Mucosa of rectum (tissue), 2 donors: ENCODE measurements at regions not wholly inside any gene's neighbourhood (a gene's known extent, or its start where the extent isn't known, plus 50 kb on each side); places are given as distances from the start of the nearest gene placed in this dataset.
A peak's percentile ranks its signal among the peaks of the same experiment; 100 is the strongest.
"Not testable (repeated sequence)": the region's sequence is repeated elsewhere in the genome, so short reads cannot be mapped to it uniquely, and the experiment has no call there.

ENCODE experiments used
- H3K27ac ChIP-seq, 2 donors: one replicate each; pipeline ENCODE4 v1.7.0; 2013; ENCODE audit warnings: inconsistent platforms in 2 of 2, low read depth in 2 of 2, low read length in 2 of 2
- H3K27me3 ChIP-seq, 2 donors: one replicate each; pipeline ENCODE4 v1.7.0; 2013; ENCODE audit warnings: low read length in 2 of 2; ENCODE audit not compliant: control insufficient read depth in 2 of 2, insufficient read depth in 2 of 2
- H3K36me3 ChIP-seq, 2 donors: one replicate each; pipeline ENCODE4 v1.7.0; 2013; ENCODE audit warnings: low read length in 2 of 2; ENCODE audit not compliant: control insufficient read depth in 2 of 2, insufficient read depth in 2 of 2
- H3K4me1 ChIP-seq, 2 donors: one replicate each; pipeline ENCODE4 v1.7.0; 2013; ENCODE audit warnings: low read length in 2 of 2, mild to moderate bottlenecking in 1 of 2; ENCODE audit not compliant: control insufficient read depth in 2 of 2, insufficient read depth in 2 of 2
- H3K4me3 ChIP-seq, 2 donors: one replicate each; pipeline ENCODE4 v1.7.0; 2013; ENCODE audit warnings: low read length in 2 of 2
- H3K9ac ChIP-seq, 2 donors: one replicate each; pipeline ENCODE4 v1.7.0; 2013; ENCODE audit warnings: low read length in 2 of 2, low read depth in 1 of 2, mild to moderate bottlenecking in 1 of 2
- H3K9me3 ChIP-seq, 2 donors: one replicate each; pipeline ENCODE4 v1.7.0; 2013; ENCODE audit warnings: low read length in 2 of 2; ENCODE audit not compliant: control insufficient read depth in 2 of 2
- donor health status: healthy.
- donor health status: Normal muscosa, but diverticular disease.

DNA sequence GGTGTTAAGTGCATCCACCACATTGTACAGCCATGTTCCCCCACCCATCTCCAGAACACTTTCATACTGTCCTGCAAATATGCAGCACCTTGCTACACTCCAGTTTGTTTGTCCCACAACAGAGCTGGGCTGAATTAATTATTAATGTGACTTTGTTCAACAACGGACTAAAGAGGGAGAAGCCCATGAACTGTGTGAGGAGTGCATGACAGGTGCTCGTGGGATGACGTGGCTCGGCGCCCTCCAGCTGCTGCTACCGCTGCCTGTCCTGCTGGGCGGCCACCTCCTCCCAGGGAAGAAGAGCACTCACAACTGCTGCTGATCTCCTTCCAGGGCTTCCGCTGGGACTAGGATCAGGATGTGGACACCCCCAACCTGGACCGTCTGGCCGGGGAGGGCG, 111.2 kb upstream of the DEFB108B start:
- not testable (repeated sequence) for H3K9ac ChIP-seq

DNA sequence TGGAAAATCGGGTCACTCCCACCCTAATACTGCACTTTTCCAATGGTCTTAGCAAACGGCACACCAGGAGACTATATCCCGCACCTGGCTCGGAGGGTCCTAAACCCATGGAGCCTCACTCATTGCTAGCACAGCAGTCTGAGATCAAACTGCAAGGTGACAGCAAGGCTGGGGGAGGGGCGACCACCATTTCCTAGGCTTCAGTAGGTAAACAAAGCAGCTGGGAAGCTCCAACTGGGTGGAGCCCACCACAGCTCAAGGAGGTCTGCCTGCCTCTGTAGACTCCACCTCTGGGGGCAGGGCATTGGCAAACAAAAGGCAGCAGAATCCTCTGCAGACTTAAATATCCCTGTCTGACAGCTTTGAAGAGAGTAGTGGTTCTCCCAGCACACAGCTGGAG, 109.0 kb upstream of the DEFB108B start:
- not testable (repeated sequence) for H3K27ac ChIP-seq, H3K9me3 ChIP-seq, H3K9ac ChIP-seq, H3K27me3 ChIP-seq, H3K4me3 ChIP-seq, H3K36me3 ChIP-seq, H3K4me1 ChIP-seq

More for the DNA sequence above, 111.2 kb upstream of the DEFB108B start:
- H3K36me3 ChIP-seq, H3K9me3 ChIP-seq, H3K27me3 ChIP-seq, H3K27ac ChIP-seq, H3K4me1 ChIP-seq, H3K4me3 ChIP-seq: not testable (repeated sequence)

GRCh38 chr11:71730748-71731147, 102.3 kb upstream of the DEFB108B start:
- not testable (repeated sequence) for H3K9ac ChIP-seq, H3K4me3 ChIP-seq, H3K27me3 ChIP-seq, H3K4me1 ChIP-seq, H3K36me3 ChIP-seq, H3K27ac ChIP-seq, H3K9me3 ChIP-seq

DNA sequence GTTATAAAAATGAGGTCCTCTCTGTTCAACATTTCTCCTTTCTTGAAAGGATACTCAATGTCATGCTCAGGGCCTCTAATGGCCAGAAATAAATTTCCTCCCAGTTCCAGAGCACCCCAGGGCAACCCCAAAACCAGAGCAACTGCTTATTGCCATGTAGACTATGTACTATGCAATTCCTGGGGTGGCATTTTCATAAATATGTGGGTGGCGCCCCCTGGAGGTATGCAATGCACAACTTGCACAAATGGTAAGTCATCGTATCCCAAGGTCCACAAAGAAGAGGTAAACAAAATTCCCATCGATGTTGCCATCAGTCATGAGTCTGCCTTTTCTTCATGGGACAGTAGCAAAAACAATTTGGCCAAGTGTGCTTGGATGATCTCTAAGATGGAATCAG, 98.6 kb upstream of the DEFB108B start:
- not testable (repeated sequence) for H3K27me3 ChIP-seq, H3K9ac ChIP-seq, H3K4me1 ChIP-seq, H3K9me3 ChIP-seq, H3K27ac ChIP-seq, H3K4me3 ChIP-seq, H3K36me3 ChIP-seq

DNA sequence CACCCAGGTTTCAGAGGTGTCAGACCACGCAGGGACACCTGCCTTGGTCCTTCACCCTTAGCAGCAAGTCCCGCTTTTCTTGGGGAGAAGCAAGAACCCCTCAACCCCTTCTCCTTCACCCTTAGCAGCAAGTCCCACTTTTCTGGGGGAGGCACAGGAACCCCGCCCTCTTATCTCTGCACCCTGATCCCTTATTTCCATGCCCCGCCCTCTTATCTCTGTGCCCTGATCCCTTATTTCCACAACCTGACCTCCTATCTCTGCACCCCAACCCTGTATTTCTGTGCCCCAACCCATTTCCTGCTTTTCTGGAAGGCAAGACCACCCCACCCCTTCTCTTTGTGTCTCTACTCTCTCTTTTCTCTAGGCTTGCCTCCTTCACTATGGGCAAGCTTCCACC, 94.7 kb upstream of the DEFB108B start:
- H3K36me3 ChIP-seq, H3K27ac ChIP-seq, H3K4me1 ChIP-seq, H3K9ac ChIP-seq, H3K9me3 ChIP-seq, H3K4me3 ChIP-seq, H3K27me3 ChIP-seq: not testable (repeated sequence)

- not testable (repeated sequence) for H3K27ac ChIP-seq, H3K27me3 ChIP-seq, H3K9me3 ChIP-seq, H3K9ac ChIP-seq, H3K36me3 ChIP-seq, H3K4me1 ChIP-seq, H3K4me3 ChIP-seq
These were observed 89.6 kb upstream of the DEFB108B start for GRCh38 chr11:71743385-71743784.

GRCh38 chr11:71745656-71746055, 87.3 kb upstream of the DEFB108B start:
- peak overlapping the region in 1 of 2 donors; percentile 26 for H3K9ac ChIP-seq
- not testable (repeated sequence) for H3K4me1 ChIP-seq, H3K36me3 ChIP-seq, H3K9me3 ChIP-seq, H3K27ac ChIP-seq, H3K27me3 ChIP-seq
- peak overlapping the region; percentile 43 to 54 for H3K4me3 ChIP-seq

DNA sequence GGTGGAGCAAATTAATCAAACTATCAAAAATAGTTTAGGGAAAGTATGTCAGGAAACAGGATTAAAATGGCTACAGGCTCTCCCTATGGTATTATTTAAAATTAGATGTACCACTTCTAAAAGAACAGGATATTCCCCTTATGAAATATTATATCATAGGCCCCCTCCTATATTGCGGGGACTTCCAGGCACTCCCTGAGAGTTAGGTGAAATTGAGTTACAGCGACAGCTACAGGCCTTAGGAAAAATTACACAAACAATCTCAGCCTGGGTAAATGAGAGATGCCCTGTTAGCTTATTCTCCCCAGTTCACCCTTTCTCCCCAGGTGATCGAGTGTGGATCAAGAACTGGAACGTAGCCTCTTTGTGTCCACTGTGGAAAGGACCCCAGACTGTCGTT, 86.7 kb upstream of the DEFB108B start:
- H3K4me1 ChIP-seq, H3K27me3 ChIP-seq, H3K36me3 ChIP-seq, H3K27ac ChIP-seq, H3K9me3 ChIP-seq: not testable (repeated sequence)
- peak overlapping the region; percentile 43 to 54 for H3K4me3 ChIP-seq
- peak overlapping the region; percentile 14 to 26 for H3K9ac ChIP-seq

DNA sequence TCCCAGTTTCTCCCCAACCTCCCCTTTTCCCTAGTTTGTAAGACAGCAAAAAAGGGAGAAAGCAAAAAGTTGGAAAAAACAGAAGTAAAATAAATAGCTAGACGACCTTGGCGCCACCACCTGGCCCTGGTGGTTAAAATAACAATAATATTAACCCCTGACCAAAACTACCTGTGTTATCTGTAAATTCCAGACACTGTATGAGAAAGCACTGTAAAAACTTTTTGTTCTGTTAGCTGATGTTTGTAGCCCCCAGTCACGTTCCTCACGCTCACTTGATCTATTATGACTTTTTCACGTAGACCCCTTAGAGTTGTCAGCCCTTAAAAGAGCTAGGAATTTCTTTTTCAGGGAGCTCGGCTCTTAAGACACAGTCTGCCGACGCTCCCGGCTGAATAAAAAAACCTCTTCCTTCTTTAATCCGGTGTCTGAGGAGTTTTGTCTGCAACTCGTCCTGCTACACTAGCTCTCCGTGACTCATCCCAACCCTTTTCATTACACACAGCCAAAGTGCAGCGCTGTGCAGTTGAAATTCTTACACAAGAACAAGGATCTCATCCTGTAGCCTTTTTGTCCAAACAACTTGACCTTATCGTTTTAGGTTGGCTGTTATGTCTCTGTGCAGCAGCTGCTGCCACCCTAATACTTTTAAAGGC, 83.9 kb upstream of the DEFB108B start:
- H3K4me3 ChIP-seq, H3K27ac ChIP-seq, H3K36me3 ChIP-seq, H3K9me3 ChIP-seq, H3K27me3 ChIP-seq, H3K4me1 ChIP-seq, H3K9ac ChIP-seq: not testable (repeated sequence)

GRCh38 chr11:71750908-71751307, 82.1 kb upstream of the DEFB108B start:
- H3K36me3 ChIP-seq, H3K4me1 ChIP-seq, H3K4me3 ChIP-seq, H3K27me3 ChIP-seq, H3K9me3 ChIP-seq, H3K9ac ChIP-seq, H3K27ac ChIP-seq: not testable (repeated sequence)
